Psoas muscle (tissue), 7 donors: ENCODE measurements at regions not wholly inside any gene's neighbourhood (a gene's known extent, or its start where the extent isn't known, plus 50 kb on each side); places are given as distances from the start of the nearest gene placed in this dataset.

Experiments
- ATAC-seq, 4 donors: fragments of 200-7000 bp; cut with Tn5 transposase; one replicate each; pipeline ENCODE4 v1.9.1; 2020; ENCODE audit warnings: moderate library complexity in 3 of 4, mild to moderate bottlenecking in 2 of 4
- DNase-seq, 2 donors: peaks; one replicate each; pipeline ENCODE4 v3.0.0-alpha.2; 2020
- H3K27ac ChIP-seq: fragments of 200-600 bp; one replicate; pipeline ENCODE4 v1.8.0; 2022
- H3K27me3 ChIP-seq, 3 donors: fragments of 200-600 bp in 1 of 3; one replicate each; pipeline versions ENCODE4 v1.6.1 to v1.8.0; 2013 to 2022; ENCODE audit warnings: low read length in 2 of 3, mild to moderate bottlenecking in 2 of 3, moderate library complexity in 1 of 3; ENCODE audit not compliant: insufficient read depth in 3 of 3
- H3K36me3 ChIP-seq, 2 donors: fragments of 200-600 bp in 1 of 2; one replicate each; pipeline versions ENCODE4 v1.6.1 to v1.8.0; 2013 to 2022; ENCODE audit warnings: low read depth in 1 of 2, mild to moderate bottlenecking in 1 of 2, moderate library complexity in 1 of 2; ENCODE audit not compliant: insufficient read depth in 1 of 2
- H3K4me1 ChIP-seq: fragments of 200-600 bp; one replicate; pipeline ENCODE4 v1.8.0; 2022
- H3K4me3 ChIP-seq: fragments of 200-600 bp; one replicate; pipeline ENCODE4 v1.8.0; 2022; ENCODE audit warnings: mild to moderate bottlenecking
- H3K9me3 ChIP-seq: fragments of 200-600 bp; one replicate; pipeline ENCODE4 v1.8.0; 2022
- CTCF ChIP-seq: fragments of 200-600 bp; IDR thresholded peaks from one replicate; pipeline ENCODE4 v1.8.0; 2022; ENCODE audit warnings: antibody characterized with exemption
- WGBS, 3 donors: extraction: QIAGEN DNeasy Blood & Tissue Kit; methylation state at CpG; one replicate each; pipeline versions ENCODE4 v1.1.6 to v1.1.7; 2013; 5-methylcytosine and 5-hydroxymethylcytosine counted together
- intact Hi-C, 2 donors: fragments of 100-400 bp; cut with DNase I; formaldehyde crosslinking; loops; one replicate each; pipeline versions ENCODE4 v1.11.0 to v1.14.2; 2022
- donor health status: healthy with polysubstance abuse.
- donor health status: DM: no; HTN: no; CAD: no; lungs with moderate emphysema.
- donor health status: Bipolar disorder and iron deficiency.
- donor health status: healthy.
- donor health status: DM: yes; HTN: yes; CAD: no.
- donor health status: DM: no; HTN: no; CAD: no.
- donor health status: DM: yes; HTN: yes; CAD: no.

- H3K9me3 ChIP-seq, result no peaks in the 10 kb centered on the region
- no peak overlapping the region for H3K4me3 ChIP-seq
- DNase-seq (no peak), ATAC-seq (no peak)
- no peak for TF ChIP-seq CTCF
- H3K36me3 ChIP-seq, result no peaks in the 10 kb centered on the region
- WGBS, 3 donors, result 89 to 94% (median 91%) methylated on average over 2 of the region's 2 CpGs
- intact Hi-C loops, result no loop called here
- no peak overlapping the region for H3K27ac ChIP-seq
- no peaks in the 10 kb centered on the region for H3K4me1 ChIP-seq
- no peaks in the 10 kb centered on the region for H3K27me3 ChIP-seq
These were observed 206.5 kb downstream of the NRIP1 start for GRCh38 chr21:14858311-14858710.

GRCh38 chr21:14857529-14857928 lies 207.3 kb downstream of the NRIP1 start:
- no peak for DNase-seq
- no peaks in the 10 kb centered on the region for H3K4me1 ChIP-seq
- H3K27ac ChIP-seq, result no peak overlapping the region
- H3K36me3 ChIP-seq, result no peaks in the 10 kb centered on the region
- no peak for TF ChIP-seq CTCF
- ATAC-seq, result no peak
- intact Hi-C loops, result no loop called here
- no peaks in the 10 kb centered on the region for H3K27me3 ChIP-seq
- WGBS, 3 donors, result 58 to 80% (median 68%) methylated on average over 2 of the region's 2 CpGs
- no peak overlapping the region for H3K4me3 ChIP-seq
- no peaks in the 10 kb centered on the region for H3K9me3 ChIP-seq

GRCh38 chr21:14850394-14850793 lies 214.4 kb downstream of the NRIP1 start:
- no peaks in the 10 kb centered on the region for H3K36me3 ChIP-seq
- H3K4me3 ChIP-seq, result no peak overlapping the region
- H3K9me3 ChIP-seq, result no peaks in the 10 kb centered on the region
- H3K27me3 ChIP-seq, result no peaks in the 10 kb centered on the region
- ATAC-seq, result no peak
- H3K27ac ChIP-seq, result no peak overlapping the region
- no peak for DNase-seq
- H3K4me1 ChIP-seq, result no peaks in the 10 kb centered on the region
- TF ChIP-seq CTCF, result no peak
- intact Hi-C loops, result loop anchor here in 1 of 2 donors (5.0 kb wide), 1 partner anchor 642 kb away; no protein-coding TSS in a partner anchor

GRCh38 chr21:14846621-14847020 lies 218.2 kb downstream of the NRIP1 start:
- no peak for DNase-seq
- Histone ChIP-seq H3K27me3 (no peaks in the 10 kb centered on the region), H3K9me3 (no peaks in the 10 kb centered on the region), H3K36me3 (no peaks in the 10 kb centered on the region), H3K27ac (no peak overlapping the region), H3K4me3 (no peak overlapping the region), H3K4me1 (no peaks in the 10 kb centered on the region)
- no peak for TF ChIP-seq CTCF
- intact Hi-C loops, result no loop called here
- ATAC-seq, result no peak

- intact Hi-C loops, result no loop called here
- ATAC-seq, result no peak
These were observed 220.8 kb downstream of the NRIP1 start for GRCh38 chr21:14844001-14844400.

More at GRCh38 chr21:14844001-14844400, 220.8 kb downstream of the NRIP1 start:
- Histone ChIP-seq H3K27me3 (no peaks in the 10 kb centered on the region), H3K4me3 (no peak overlapping the region), H3K4me1 (no peaks in the 10 kb centered on the region), H3K36me3 (no peaks in the 10 kb centered on the region), H3K27ac (no peak overlapping the region), H3K9me3 (no peaks in the 10 kb centered on the region)
- DNase-seq, result no peak
- TF ChIP-seq CTCF, result no peak
